HG02938 (cell line): ENCODE measurements at regions not wholly inside any gene's neighbourhood (a gene's known extent, or its start where the extent isn't known, plus 50 kb on each side); places are given as distances from the start of the nearest gene placed in this dataset.

Experiments used
- ATAC-seq: cut with Tn5 transposase; IDR thresholded peaks from one replicate; pipeline ENCODE4 v1.9.1; 2021; ENCODE audit warnings: mild to moderate bottlenecking, moderate library complexity; ENCODE audit not compliant: unreplicated experiment

DNA sequence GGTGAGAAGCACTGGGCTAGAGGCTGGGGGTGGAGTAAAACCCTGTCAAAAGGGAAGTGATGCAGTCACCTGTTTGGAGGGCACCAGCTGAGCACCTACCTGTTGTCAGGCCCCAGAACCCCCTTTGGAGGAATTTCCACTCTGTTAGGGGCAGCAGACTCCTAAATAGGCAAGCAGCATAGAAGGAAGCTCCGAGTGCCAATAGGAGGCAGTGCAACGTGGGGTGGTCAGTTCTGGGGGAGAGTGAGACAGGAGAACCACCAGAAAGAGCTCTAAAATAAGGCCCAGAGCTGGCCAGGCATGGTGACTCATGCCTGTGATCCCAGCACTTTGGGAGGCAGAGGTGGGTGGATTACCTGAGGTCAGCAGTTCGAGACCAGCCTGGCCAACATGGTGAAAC lies 203.7 kb upstream of the ZC3H12A start:
- ATAC-seq: no peak

DNA sequence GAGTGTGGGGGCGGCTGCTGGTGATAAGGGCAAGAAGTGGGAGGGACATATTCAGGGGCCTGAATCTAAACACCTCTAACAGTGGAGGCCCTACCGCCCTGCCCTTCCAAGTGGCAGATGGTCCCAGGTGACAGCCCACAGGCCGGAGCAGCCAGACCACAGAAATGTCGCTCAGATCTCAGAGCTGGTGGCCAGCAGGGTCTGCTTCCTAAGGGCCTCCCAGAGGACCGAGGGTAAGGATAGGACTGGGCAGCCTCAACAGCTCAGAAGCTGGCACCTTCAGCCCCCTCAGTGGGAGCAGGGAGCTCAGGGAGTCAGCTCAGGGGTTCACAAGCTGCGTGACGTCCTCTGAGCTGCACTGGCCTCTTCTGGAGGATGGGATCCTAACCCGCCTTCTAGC lies 201.8 kb upstream of the ZC3H12A start:
- ATAC-seq: no peak

GRCh38 chr1:37274486-37274885 lies 199.9 kb upstream of the ZC3H12A start:
- no peak for ATAC-seq

- ATAC-seq: no peak
Observed at GRCh38 chr1:37274938-37275631, 199.3 kb upstream of the ZC3H12A start.

DNA sequence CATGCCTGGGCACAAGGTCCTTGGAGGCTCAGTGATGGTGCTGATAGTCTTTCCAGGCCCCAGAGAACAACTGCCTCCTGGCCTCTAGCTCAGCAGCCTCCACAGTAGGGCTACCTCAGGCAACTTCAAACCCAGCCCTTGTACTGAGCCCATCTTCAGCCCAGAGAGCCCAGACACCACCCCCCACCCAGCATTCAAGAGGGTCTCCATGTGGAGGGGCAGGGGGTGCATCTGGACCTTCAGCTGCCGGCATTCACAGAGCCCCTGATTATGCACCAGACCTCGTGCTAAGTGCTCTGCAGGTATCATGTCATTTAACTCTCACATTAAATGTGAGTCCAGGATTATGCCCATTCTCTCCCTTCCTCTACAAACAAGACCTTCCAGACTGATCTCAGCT lies 197.0 kb upstream of the ZC3H12A start:
- no peak for ATAC-seq

DNA sequence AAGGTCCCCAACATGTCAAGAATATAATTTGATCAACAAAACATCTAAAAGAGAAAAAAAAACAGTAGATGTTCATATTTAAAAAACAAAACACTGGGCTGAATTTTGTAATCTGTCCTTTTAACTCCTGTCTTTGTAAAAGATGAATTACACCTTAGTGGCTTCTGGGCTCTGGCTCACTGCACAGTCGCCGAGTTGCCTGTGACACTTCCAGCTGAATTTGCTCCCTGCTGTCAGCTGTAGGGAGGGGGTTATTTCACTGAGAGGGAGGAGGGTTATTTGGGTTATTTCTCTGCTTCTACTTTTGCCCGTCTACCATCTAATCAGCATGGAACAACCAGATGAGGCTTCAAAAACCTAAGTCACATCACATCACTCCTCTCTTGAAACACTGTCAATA lies 193.0 kb upstream of the ZC3H12A start:
- ATAC-seq: no peak

DNA sequence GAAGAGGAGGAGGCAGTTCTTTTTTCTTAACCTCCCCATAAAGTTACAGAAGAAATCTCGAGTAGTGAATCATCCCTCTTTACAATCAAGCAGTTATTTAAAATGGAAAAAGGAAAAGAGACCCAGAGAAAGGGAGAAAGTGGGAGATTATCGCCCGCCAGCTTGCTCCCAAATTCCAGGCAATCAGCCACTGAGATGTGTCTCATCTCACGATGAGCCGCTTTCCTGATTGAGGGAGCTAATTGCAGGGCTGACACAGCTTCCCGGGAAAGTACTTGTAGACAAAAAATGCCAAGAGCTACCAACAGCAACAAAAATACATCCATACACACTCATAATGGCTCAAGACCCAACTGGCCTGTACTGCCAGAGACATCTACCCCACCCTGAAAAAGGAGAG lies 191.6 kb upstream of the ZC3H12A start:
- ATAC-seq: no peak

GRCh38 chr1:37284053-37284452 lies 190.3 kb upstream of the ZC3H12A start:
- ATAC-seq: no peak

GRCh38 chr1:37286881-37287280 lies 187.5 kb upstream of the ZC3H12A start:
- ATAC-seq: no peak

DNA sequence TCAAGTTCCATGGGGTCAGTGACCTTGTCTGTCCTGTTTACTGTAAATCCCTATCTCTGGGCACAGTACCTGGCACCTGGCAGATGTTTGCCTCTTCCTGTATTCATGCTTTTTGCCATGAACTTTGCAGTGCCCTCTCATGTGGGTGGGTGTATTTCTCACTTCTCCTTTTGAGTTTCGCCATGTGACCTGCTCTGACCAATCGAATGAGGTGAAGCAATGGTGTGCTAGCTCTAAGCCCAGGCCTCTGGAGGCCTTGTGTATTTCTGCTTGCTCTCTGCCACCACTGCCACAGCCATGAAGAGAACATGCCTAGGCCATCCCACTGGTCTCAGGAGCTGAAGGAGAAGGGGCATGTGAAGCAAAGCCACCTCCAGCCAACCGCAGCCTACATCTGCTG lies 185.5 kb upstream of the ZC3H12A start:
- ATAC-seq: peak; percentile 97

- ATAC-seq: no peak
Observed at GRCh38 chr1:37290718-37291117, 183.7 kb upstream of the ZC3H12A start.

DNA sequence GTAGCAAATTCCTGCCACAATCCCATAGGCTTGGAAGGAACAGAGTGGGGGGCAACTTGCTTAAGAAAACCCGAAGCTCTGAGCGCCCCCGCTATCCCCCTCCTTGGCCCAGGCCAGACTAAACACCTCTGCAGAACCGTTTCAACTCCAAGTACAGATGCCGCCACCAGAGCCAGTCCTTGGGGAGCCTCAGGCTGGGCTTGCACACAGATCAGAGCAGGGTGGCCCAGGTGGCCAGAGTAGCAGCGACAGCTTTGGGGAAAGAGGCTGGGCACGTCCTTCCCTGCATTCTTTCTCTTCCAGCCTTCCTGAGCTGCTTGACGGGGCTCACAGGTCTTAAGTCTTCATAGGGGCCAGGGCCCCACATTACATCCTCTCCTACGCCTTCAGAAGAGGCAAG lies 181.6 kb upstream of the ZC3H12A start:
- no peak for ATAC-seq

- no peak for ATAC-seq
Observed at GRCh38 chr1:37294096-37294495, 180.3 kb upstream of the ZC3H12A start.

- no peak for ATAC-seq
Observed at GRCh38 chr1:37294529-37294928, 179.9 kb upstream of the ZC3H12A start.

DNA sequence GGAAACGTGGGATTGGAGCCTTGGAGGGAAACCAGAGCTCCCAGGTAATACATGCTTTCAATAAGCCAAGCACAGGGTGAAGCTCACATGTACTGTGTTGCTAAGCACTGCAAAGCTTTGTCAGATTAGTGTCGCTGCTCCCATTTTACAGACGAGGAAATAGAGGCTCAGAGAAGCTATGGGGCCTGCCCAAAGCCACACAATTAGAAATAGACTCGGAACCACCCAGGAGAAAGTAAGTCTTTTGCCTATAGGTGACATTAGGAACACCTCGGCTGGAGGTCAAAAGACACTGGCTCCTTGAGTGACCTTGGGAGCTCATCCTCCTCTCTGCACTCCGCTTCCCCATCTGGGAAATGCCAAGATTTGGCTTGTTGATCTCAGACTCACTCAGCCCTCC lies 175.6 kb upstream of the ZC3H12A start:
- no peak for ATAC-seq

DNA sequence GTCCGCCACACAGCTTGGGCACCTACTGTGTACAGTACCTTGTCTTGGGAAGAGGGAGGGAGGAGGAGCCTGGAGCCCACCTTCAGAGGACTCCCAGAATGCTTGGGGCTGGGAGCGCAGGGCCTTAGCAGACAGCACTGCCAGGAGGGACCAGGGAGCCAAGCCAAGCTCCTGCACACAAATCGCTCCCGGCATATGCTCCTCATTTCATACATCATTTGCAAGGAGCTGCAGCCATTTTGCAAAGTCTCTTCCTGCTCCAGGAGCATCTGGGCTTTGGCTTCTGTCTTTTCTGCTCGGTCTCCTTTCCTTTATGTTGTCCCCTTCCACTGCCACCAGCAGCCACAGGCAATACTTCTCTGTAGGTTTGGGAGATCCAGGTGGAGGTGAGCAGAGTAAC lies 175.2 kb upstream of the ZC3H12A start:
- no peak for ATAC-seq

DNA sequence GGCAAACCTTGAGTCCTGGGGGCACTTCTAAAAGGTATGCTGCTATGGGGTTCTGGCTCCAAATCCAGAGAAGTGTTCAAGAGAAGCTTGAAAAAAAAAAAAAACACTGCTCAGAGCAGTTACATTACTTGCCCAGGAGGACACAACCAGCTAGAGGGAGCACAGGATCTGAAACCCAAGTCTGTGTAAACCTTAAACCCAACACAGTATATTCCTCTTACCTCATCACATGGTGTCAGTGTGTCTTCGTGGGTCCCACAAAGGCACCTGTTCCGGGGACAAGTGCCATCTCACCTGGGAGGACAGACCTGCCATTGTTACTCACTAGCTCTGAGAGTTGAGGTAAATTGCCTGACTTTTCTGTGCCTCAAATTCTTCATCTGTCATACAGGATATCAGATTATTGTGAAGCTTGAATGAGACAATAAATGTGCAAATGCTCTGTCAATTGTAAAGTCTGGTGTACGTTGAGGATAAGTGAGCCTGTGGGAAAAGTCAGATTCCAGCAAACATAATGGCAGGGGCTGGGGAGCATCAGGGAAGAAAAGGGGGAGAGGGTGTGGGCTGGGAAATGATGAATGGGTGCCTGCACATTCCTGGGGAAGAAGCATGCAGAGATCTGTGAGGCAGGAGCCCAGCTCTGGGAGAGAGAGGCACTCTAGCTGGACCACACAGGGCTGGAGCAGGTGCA lies 170.4 kb upstream of the ZC3H12A start:
- no peak for ATAC-seq

DNA sequence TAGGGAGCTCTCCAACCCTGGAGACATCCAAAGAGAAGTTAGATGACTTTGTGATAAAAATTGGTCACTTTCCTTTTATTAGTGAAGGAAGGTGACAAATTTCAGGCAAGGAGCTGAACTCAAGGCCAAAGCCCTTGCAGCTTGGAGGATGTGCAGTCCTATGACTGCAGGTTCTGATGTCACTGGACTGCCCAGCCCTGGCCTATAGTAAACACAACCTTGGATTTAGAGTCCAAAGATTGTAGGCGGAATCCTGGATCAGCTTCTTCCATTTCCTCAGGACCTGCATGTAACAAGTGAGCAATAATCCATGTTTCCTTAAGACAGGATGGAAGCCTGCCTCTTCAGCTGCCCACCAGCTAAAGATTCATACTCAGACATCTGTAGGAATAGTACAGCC lies 169.3 kb upstream of the ZC3H12A start:
- ATAC-seq: no peak

GRCh38 chr1:37305841-37306240 lies 168.5 kb upstream of the ZC3H12A start:
- ATAC-seq: no peak

DNA sequence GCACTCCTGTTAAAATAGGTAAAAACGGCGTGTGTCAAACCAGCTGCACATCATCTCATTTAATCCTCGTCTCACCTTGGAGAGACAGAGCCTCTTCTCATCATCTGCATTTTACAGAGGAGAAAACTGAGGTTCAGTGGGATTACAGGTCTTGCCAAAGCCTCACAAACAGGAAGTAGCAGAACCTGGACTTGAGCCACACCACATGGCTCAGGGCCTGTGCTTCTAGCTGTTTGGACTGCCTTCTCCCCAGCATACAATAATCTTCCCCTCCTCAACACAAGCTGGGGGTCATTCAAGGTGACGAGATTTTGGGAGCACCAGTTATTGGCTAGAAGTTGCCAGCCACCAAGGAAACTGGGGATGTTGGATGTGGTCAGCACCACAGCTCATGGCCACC lies 167.9 kb upstream of the ZC3H12A start:
- ATAC-seq: no peak

GRCh38 chr1:37306871-37307270 lies 167.5 kb upstream of the ZC3H12A start:
- ATAC-seq: no peak

DNA sequence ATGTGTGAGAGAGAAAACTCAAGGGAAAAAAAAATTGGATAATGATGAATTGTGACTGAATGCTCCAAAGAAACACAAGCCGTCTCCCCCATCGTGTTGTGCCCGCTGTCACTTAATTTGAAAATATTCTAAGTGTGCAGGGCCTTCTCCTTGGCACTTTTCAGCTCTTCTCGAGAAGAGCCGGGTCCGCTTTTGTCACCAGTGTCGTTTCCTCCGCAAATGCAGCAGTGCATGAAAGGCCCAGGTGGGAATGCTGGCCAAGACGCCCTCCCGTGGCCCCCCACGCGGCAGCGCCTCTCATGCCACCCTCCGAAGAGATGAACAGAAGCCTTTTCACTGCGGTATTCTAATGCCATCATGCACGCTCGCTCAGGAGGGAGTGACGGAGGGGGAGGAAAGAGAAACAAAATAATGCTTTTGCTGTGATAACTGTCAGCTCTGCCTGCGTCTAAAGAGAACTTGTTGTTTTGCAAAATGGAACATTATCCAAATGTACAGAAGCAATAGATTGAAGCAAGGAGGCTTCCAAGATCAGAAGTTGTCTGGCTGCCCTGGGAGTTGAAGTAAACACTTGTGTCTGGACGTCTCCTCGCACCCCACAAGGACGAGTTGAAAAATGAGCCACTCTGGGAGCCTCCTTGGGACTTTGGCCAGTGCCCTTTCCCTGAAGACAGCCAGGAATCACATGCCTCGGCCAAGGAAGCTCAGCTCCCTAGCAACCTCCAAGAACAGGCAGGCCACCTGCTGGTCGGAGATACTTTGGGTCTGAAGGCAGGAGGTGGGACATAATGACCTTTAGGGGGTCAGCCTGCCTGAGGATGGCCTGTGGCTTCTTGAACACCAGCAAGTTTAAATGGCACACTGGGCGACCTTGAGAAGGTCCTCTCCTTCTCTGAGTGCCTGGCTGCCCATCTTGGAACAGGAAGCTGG lies 166.1 kb upstream of the ZC3H12A start:
- no peak for ATAC-seq
